ENCODE measurements at regions not wholly inside any gene's neighbourhood (a gene's known extent, or its start where the extent isn't known, plus 50 kb on each side); places are given as distances from the start of the nearest gene placed in this dataset.

- no peaks in the 10 kb centered on the region for H3K27me3 ChIP-seq (replicated peaks; ENCODE audit: insufficient read depth)
- no peak overlapping the region for H3K27ac ChIP-seq
- intact Hi-C loops (cut with DNase I), result no loop called here
- no peaks in the 10 kb centered on the region for H3K4me1 ChIP-seq (replicated peaks)
- 56% methylated on average over 4 of the region's 4 CpGs for WGBS
- H3K36me3 ChIP-seq, result no peaks in the 10 kb centered on the region
- no peak overlapping the region for H3K4me3 ChIP-seq
- H3K9me3 ChIP-seq, result no peaks in the 10 kb centered on the region
- TF ChIP-seq POLR2AphosphoS5 (IDR thresholded peaks at IDR 0.05) (no peak), CTCF (IDR thresholded peaks at IDR 0.05) (no peak), POLR2A (IDR thresholded peaks at IDR 0.05) (no peak)
- DNase-seq (ENCODE audit: low spot score), result no peak
Observed at GRCh38 chr3:70815817-70816216, 503.4 kb upstream of the MDFIC2 start.

GRCh38 chr3:70813311-70813710, 500.9 kb upstream of the MDFIC2 start:
- WGBS, result 93% methylated on average over 3 of the region's 3 CpGs
- no peak for DNase-seq (ENCODE audit: low spot score)
- Histone ChIP-seq H3K4me1 (replicated peaks) (no peaks in the 10 kb centered on the region), H3K27ac (no peak overlapping the region), H3K27me3 (replicated peaks; ENCODE audit: insufficient read depth) (no peaks in the 10 kb centered on the region), H3K9me3 (no peaks in the 10 kb centered on the region), H3K36me3 (no peaks in the 10 kb centered on the region), H3K4me3 (no peak overlapping the region)
- intact Hi-C loops (cut with DNase I), result no loop called here
- no peak for TF ChIP-seq CTCF (IDR thresholded peaks at IDR 0.05)
- TF ChIP-seq POLR2AphosphoS5 (IDR thresholded peaks at IDR 0.05), result no peak
- TF ChIP-seq POLR2A (IDR thresholded peaks at IDR 0.05), result no peak

GRCh38 chr3:70811880-70812279, 499.4 kb upstream of the MDFIC2 start:
- H3K4me1 ChIP-seq (replicated peaks), result no peaks in the 10 kb centered on the region
- no peaks in the 10 kb centered on the region for H3K9me3 ChIP-seq
- no peak overlapping the region for H3K27ac ChIP-seq
- intact Hi-C loops (cut with DNase I), result no loop called here
- no peak for TF ChIP-seq POLR2AphosphoS5 (IDR thresholded peaks at IDR 0.05)
- H3K36me3 ChIP-seq, result no peaks in the 10 kb centered on the region
- no peaks in the 10 kb centered on the region for H3K27me3 ChIP-seq (replicated peaks; ENCODE audit: insufficient read depth)
- no peak overlapping the region for H3K4me3 ChIP-seq
- WGBS, result 56% methylated on average over 2 of the region's 2 CpGs
- DNase-seq (ENCODE audit: low spot score), result no peak

GRCh38 chr3:70808881-70809280, 496.4 kb upstream of the MDFIC2 start:
- Histone ChIP-seq H3K36me3 (no peaks in the 10 kb centered on the region), H3K4me3 (no peak overlapping the region), H3K9me3 (no peaks in the 10 kb centered on the region), H3K27ac (no peak overlapping the region), H3K4me1 (replicated peaks) (peaks cover 6% of the 10 kb centered on the region), H3K27me3 (replicated peaks; ENCODE audit: insufficient read depth) (no peaks in the 10 kb centered on the region)
- TF ChIP-seq CTCF (IDR thresholded peaks at IDR 0.05), result no peak
- no peak for TF ChIP-seq POLR2AphosphoS5 (IDR thresholded peaks at IDR 0.05)
- TF ChIP-seq POLR2A (IDR thresholded peaks at IDR 0.05), result no peak
- intact Hi-C loops (cut with DNase I), result no loop called here
- DNase-seq (ENCODE audit: low spot score), result no peak
- WGBS, result 90% methylated on average over 1 of the region's 1 CpG

- no peak for DNase-seq (ENCODE audit: low spot score)
- intact Hi-C loops (cut with DNase I), result no loop called here
- H3K4me1 ChIP-seq (replicated peaks), result peaks cover 6% of the 10 kb centered on the region
- TF ChIP-seq CTCF (IDR thresholded peaks at IDR 0.05), result no peak
- TF ChIP-seq POLR2A (IDR thresholded peaks at IDR 0.05), result no peak
- TF ChIP-seq POLR2AphosphoS5 (IDR thresholded peaks at IDR 0.05), result no peak
- H3K27me3 ChIP-seq (replicated peaks; ENCODE audit: insufficient read depth), result no peaks in the 10 kb centered on the region
- no peaks in the 10 kb centered on the region for H3K36me3 ChIP-seq
- no peaks in the 10 kb centered on the region for H3K9me3 ChIP-seq
- H3K4me3 ChIP-seq, result no peak overlapping the region
- WGBS, result 54% methylated on average over 7 of the region's 7 CpGs
- H3K27ac ChIP-seq, result no peak overlapping the region
Observed at GRCh38 chr3:70806556-70806955, 494.1 kb upstream of the MDFIC2 start.
